HL-60 (cell line): ENCODE measurements at regions not wholly inside any gene's neighbourhood (a gene's known extent, or its start where the extent isn't known, plus 50 kb on each side); places are given as distances from the start of the nearest gene placed in this dataset.

Experiments
- CTCF ChIP-seq: IDR thresholded peaks from one replicate; pipeline ENCODE4 v1.5.1; 2011; ENCODE audit warnings: low read length, control low read depth, inconsistent platforms; ENCODE audit not compliant: insufficient read depth
- REST ChIP-seq: IDR thresholded peaks from 2 replicates; pipeline ENCODE4 v1.6.1; 2012; ENCODE audit warnings: low read depth; ENCODE audit not compliant: insufficient replicate concordance

- TF ChIP-seq REST (no peak), CTCF (no peak)
Observed at GRCh38 chr9:16158093-16158492, 605.2 kb downstream of the CCDC171 start.
